IPS-18a (cell line): ENCODE measurements at regions not wholly inside any gene's neighbourhood (a gene's known extent, or its start where the extent isn't known, plus 50 kb on each side); places are given as distances from the start of the nearest gene placed in this dataset.

Source experiments
- H3K27ac ChIP-seq: one replicate; pipeline ENCODE4 v1.5.1; 2013; ENCODE audit warnings: low read length
- H3K27me3 ChIP-seq: one replicate; pipeline ENCODE4 v1.6.1; 2013; ENCODE audit warnings: mild to moderate bottlenecking, low read length; ENCODE audit not compliant: control insufficient read depth, insufficient read depth
- H3K36me3 ChIP-seq: one replicate; pipeline ENCODE4 v1.6.1; 2013; ENCODE audit warnings: low read depth, low read length; ENCODE audit not compliant: control insufficient read depth
- H3K4me1 ChIP-seq: one replicate; pipeline ENCODE4 v1.6.1; 2013; ENCODE audit warnings: low read depth, low read length; ENCODE audit not compliant: control insufficient read depth
- H3K4me3 ChIP-seq: one replicate; pipeline ENCODE4 v1.5.1; 2013; ENCODE audit warnings: low read length
- H3K9ac ChIP-seq: one replicate; pipeline ENCODE4 v1.6.1; 2013; ENCODE audit warnings: mild to moderate bottlenecking, low read length, moderate library complexity
- H3K9me3 ChIP-seq: one replicate; pipeline ENCODE4 v1.6.1; 2013; ENCODE audit warnings: low read depth, low read length; ENCODE audit not compliant: control insufficient read depth

DNA sequence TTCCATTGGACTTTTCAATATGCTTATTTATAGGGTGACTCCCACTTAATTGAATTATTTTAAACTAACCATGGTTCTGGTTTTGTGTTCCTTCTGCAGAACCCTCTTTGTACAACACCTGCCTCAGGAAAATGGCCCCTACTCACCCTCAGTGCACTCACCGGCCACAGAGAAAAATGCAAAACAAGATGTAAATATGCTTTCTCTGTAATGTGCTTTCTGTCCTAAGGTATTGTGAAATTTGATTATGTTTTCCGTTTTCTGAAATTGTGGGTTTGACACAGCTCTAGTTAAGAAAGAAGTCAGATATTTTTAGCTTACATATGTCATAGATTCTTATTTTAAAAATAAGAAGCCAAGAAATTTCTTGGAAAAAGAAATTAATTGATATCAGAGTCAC, 357.7 kb upstream of the SMIM21 start:
- no peak overlapping the region for H3K4me3 ChIP-seq
- H3K36me3 ChIP-seq = no peaks in the 10 kb centered on the region
- no peak overlapping the region for H3K9ac ChIP-seq
- H3K9me3 ChIP-seq = no peaks in the 10 kb centered on the region
- H3K27ac ChIP-seq = no peak overlapping the region
- H3K4me1 ChIP-seq = peaks cover 15% of the 10 kb centered on the region
- no peaks in the 10 kb centered on the region for H3K27me3 ChIP-seq

DNA sequence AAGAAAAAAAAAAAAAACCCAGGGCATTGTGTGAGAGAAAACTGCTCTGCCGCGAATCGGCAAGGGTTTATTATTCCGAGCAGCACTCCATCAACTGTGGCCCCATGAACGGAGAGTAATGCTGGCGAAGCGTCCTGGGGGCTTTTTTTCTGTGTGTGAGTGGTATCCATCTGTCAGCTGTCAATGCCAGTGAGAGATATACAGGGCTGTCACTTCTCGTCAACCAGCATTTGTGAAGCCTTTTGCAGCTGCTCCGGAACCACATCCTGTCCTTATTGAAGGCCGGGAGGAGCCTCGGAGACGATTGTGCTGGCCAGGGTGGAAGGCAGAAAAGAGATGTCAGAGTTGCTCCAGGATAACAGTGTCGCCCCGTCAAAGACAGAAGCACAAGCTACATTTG, 356.9 kb upstream of the SMIM21 start:
- H3K9me3 ChIP-seq = no peaks in the 10 kb centered on the region
- H3K27ac ChIP-seq = no peak overlapping the region
- peaks cover 15% of the 10 kb centered on the region for H3K4me1 ChIP-seq

DNA sequence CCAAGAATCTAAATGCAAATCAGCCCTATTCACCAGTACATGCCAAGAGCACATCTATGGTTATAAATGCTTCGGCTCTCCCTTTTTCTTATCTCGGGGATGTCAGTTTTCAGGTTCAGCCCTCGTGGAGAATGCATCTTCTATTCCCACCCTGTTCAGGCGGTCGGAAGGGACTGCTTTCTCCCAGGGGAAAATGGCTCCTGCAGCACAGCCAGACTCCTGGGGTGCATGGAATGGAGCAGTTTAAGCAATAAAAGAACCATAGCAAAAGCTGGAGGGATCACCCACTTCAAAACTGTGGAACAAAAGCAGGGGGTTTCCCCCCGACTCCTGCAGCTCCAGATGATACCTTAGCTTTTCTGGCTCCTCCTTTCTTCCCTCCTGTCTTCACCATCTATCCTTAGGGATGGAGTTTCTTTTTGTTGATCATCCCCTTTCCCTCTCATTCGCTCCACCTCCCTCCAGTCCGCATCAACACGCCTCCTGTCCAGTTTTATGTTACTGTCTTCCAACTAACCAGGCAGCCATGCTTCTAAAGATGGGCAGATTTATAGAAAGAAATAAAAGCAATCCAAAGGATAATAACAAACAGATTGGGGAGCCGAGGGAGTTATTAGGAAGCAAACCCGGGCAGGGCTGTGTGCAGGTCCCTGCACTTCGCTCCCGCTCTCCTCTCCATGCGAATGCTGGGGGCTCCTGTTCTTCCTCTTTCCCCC, 356.2 kb upstream of the SMIM21 start:
- H3K27ac ChIP-seq = no peak overlapping the region
- no peaks in the 10 kb centered on the region for H3K27me3 ChIP-seq
- H3K9me3 ChIP-seq = no peaks in the 10 kb centered on the region
- H3K4me3 ChIP-seq = no peak overlapping the region
- no peak overlapping the region for H3K9ac ChIP-seq
- no peaks in the 10 kb centered on the region for H3K36me3 ChIP-seq
- H3K4me1 ChIP-seq = peaks cover 15% of the 10 kb centered on the region

More for the DNA sequence above, 356.9 kb upstream of the SMIM21 start:
- no peak overlapping the region for H3K9ac ChIP-seq
- H3K27me3 ChIP-seq = no peaks in the 10 kb centered on the region
- H3K36me3 ChIP-seq = no peaks in the 10 kb centered on the region
- H3K4me3 ChIP-seq = no peak overlapping the region

GRCh38 chr18:75782826-75783225, 355.3 kb upstream of the SMIM21 start:
- Histone ChIP-seq H3K9ac (no peak overlapping the region), H3K4me1 (peaks cover 15% of the 10 kb centered on the region), H3K27ac (no peak overlapping the region), H3K4me3 (no peak overlapping the region), H3K36me3 (no peaks in the 10 kb centered on the region), H3K27me3 (no peaks in the 10 kb centered on the region), H3K9me3 (no peaks in the 10 kb centered on the region)

DNA sequence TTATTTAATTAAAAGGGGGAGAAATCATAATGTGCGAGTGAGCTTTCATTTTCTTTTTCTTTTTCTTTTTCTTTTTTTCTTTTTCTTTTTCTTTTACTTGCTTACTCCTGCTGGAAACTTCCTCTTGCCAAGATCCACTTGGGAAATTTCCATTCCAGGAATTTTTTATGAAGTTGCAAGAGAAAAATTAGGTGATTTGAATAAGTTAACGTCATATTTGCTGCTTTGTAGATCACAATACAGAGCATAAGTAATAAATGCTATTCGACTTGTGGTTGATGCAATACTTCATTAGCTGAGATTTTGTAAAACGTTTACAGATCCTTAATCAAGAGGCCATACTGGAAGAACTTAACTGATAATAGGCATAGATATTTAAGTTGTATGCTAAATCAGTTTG, 354.7 kb upstream of the SMIM21 start:
- no peak overlapping the region for H3K9ac ChIP-seq

DNA sequence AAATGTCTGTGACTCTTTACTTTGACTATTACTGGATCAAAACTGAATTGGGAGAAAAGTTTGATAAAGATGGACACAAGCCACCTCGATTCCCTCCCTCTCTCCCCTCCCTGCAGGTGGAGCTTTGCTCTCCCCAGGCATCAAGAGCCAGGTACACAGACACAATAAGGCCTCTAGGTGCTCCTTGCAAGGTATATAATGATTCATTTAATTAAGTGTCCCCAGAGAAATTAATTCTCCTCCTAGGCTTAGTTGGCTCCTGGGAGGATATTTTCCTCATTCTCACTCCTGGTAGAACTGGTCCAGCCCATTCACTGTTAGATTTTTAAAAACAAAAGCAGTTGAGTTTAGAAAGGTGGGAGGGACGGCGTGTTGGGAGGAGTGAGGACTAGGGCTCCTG, 352.4 kb upstream of the SMIM21 start:
- Histone ChIP-seq H3K27me3 (no peaks in the 10 kb centered on the region), H3K36me3 (no peaks in the 10 kb centered on the region), H3K9me3 (no peaks in the 10 kb centered on the region), H3K9ac (no peak overlapping the region), H3K27ac (no peak overlapping the region), H3K4me3 (no peak overlapping the region), H3K4me1 (peaks cover 15% of the 10 kb centered on the region)

More for the DNA sequence above, 354.7 kb upstream of the SMIM21 start:
- H3K36me3 ChIP-seq = no peaks in the 10 kb centered on the region
- no peaks in the 10 kb centered on the region for H3K9me3 ChIP-seq
- H3K4me3 ChIP-seq = no peak overlapping the region
- H3K4me1 ChIP-seq = peaks cover 15% of the 10 kb centered on the region
- H3K27ac ChIP-seq = no peak overlapping the region
- H3K27me3 ChIP-seq = no peaks in the 10 kb centered on the region

- Histone ChIP-seq H3K27me3 (no peaks in the 10 kb centered on the region), H3K36me3 (no peaks in the 10 kb centered on the region), H3K4me3 (no peak overlapping the region), H3K9me3 (no peaks in the 10 kb centered on the region), H3K27ac (no peak overlapping the region), H3K4me1 (peaks cover 14% of the 10 kb centered on the region), H3K9ac (no peak overlapping the region)
Observed at GRCh38 chr18:75779450-75779849, 351.9 kb upstream of the SMIM21 start.

- Histone ChIP-seq H3K27ac (no peak overlapping the region), H3K9me3 (no peaks in the 10 kb centered on the region), H3K4me3 (no peak overlapping the region), H3K9ac (no peak overlapping the region), H3K36me3 (no peaks in the 10 kb centered on the region), H3K4me1 (no peaks in the 10 kb centered on the region), H3K27me3 (no peaks in the 10 kb centered on the region)
Observed at GRCh38 chr18:75777630-75778029, 350.1 kb upstream of the SMIM21 start.

DNA sequence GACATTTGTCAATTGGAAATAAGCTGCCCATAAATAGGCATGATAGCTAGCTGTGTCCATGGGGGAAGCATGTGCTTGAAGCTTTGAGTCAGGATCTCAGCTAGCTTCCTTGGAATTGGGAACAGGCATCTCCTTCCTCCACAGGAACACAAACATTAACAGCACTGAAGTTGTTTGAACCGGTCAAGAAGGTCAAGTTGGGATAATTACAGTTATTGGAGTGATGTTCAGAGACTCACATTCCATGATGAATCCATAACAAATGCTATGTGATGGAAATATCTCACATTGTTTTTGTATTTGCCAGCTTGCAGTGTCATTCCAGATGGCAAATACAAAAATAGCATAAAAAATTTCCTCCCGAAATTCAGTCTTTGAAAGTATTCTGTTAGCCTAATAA, 347.6 kb upstream of the SMIM21 start:
- Histone ChIP-seq H3K36me3 (no peaks in the 10 kb centered on the region), H3K4me1 (no peaks in the 10 kb centered on the region), H3K4me3 (no peak overlapping the region), H3K27ac (no peak overlapping the region), H3K9me3 (no peaks in the 10 kb centered on the region), H3K27me3 (no peaks in the 10 kb centered on the region), H3K9ac (no peak overlapping the region)

DNA sequence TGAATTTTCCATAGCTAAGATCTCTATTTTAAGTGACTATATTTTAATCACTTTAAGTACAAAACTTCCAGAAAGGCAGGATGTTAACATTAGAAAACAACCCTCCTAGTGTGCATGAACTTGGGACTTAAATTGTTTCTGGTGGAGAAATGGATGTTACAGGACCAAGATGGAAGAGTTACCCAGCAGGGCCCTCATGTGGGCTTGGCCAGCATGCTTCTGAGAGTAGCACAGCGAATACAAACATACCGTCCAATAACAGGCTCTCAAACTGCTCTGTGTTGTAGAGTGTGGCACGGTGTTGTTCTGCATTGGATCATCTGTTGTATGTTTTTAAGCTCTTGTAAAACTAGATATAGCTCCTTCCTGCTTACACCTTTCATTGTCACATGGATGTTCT, 346.1 kb upstream of the SMIM21 start:
- no peaks in the 10 kb centered on the region for H3K4me1 ChIP-seq
- H3K36me3 ChIP-seq = no peaks in the 10 kb centered on the region
- no peaks in the 10 kb centered on the region for H3K27me3 ChIP-seq
- no peak overlapping the region for H3K9ac ChIP-seq
- H3K4me3 ChIP-seq = no peak overlapping the region
- H3K9me3 ChIP-seq = no peaks in the 10 kb centered on the region
- H3K27ac ChIP-seq = no peak overlapping the region

DNA sequence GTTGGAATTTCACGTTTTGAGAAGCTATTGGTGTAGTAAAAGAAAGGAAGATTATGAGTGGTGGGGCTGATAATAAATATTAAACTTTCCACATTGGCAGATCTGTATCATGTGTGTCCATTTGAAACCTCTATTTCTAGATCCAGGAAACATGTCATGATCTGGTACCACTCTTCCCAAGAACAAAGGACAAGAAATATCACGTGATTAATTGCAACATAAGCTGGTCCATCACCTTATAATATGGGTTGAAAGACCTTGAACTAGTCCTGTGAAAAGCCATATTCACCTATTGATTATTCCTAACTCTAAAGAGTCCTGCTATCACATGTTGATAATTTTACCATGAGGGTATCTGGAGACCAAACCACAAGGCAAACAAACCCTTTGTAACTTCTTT, 335.3 kb upstream of the SMIM21 start:
- Histone ChIP-seq H3K4me1 (no peaks in the 10 kb centered on the region), H3K9me3 (no peaks in the 10 kb centered on the region), H3K4me3 (no peak overlapping the region), H3K27me3 (no peaks in the 10 kb centered on the region), H3K36me3 (no peaks in the 10 kb centered on the region), H3K27ac (no peak overlapping the region), H3K9ac (no peak overlapping the region)

DNA sequence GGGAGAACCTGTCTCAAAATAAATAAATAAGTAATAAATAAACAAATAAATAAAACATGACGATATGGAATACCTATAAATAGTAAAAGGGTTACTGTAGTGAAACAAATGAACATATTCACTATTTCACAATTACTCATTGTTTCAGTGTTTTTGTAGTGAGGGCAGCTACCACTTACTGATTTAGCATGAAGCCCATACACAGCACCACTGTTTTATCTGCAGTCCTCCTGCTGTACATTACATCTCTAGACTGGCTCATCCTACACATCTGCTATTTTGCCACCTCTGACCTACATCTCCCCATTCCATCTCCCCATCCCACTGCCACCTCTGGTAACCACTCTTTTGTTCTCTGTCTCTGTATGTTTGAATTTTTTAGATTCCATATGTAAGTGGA, 332.7 kb upstream of the SMIM21 start:
- no peak overlapping the region for H3K27ac ChIP-seq
- no peak overlapping the region for H3K9ac ChIP-seq
- H3K36me3 ChIP-seq = no peaks in the 10 kb centered on the region
- H3K27me3 ChIP-seq = no peaks in the 10 kb centered on the region
- H3K4me1 ChIP-seq = no peaks in the 10 kb centered on the region
- no peaks in the 10 kb centered on the region for H3K9me3 ChIP-seq
- H3K4me3 ChIP-seq = no peak overlapping the region
